OCI-M2 (cell line): ENCODE measurements at regions not wholly inside any gene's neighbourhood (a gene's known extent, or its start where the extent isn't known, plus 50 kb on each side); places are given as distances from the start of the nearest gene placed in this dataset.
"Not testable (repeated sequence)": the region's sequence is repeated elsewhere in the genome, so short reads cannot be mapped to it uniquely, and the experiment has no call there.

ENCODE experiments used
- DNase-seq: peaks from one replicate; lab custom pipeline; 2025; ENCODE audit not compliant: unreplicated experiment; lab: John Stamatoyannopoulos, UW

- no peak for DNase-seq
These were observed 208.0 kb downstream of the TDRD15 start for GRCh38 chr2:21331625-21332370.

- no peak for DNase-seq
These were observed 209.3 kb downstream of the TDRD15 start for GRCh38 chr2:21332993-21333625.

- DNase-seq, result no peak
These were observed 209.9 kb downstream of the TDRD15 start for GRCh38 chr2:21333684-21334083.

GRCh38 chr2:21346984-21347383, 223.2 kb downstream of the TDRD15 start:
- no peak for DNase-seq

- DNase-seq, result no peak
These were observed 230.3 kb downstream of the TDRD15 start for GRCh38 chr2:21353879-21354679.

GRCh38 chr2:21356086-21356856, 232.5 kb downstream of the TDRD15 start:
- DNase-seq, result no peak

GRCh38 chr2:21356857-21357255, 233.1 kb downstream of the TDRD15 start:
- no peak for DNase-seq

- no peak for DNase-seq
These were observed 235.2 kb downstream of the TDRD15 start for GRCh38 chr2:21358976-21359375.

- no peak for DNase-seq
These were observed 237.6 kb downstream of the TDRD15 start for GRCh38 chr2:21361384-21361783.

GRCh38 chr2:21361957-21362486, 238.3 kb downstream of the TDRD15 start:
- no peak for DNase-seq

GRCh38 chr2:21363364-21363763, 239.6 kb downstream of the TDRD15 start:
- no peak for DNase-seq

- no peak for DNase-seq
These were observed 243.7 kb downstream of the TDRD15 start for GRCh38 chr2:21367421-21367820.

- no peak for DNase-seq
These were observed 246.0 kb downstream of the TDRD15 start for GRCh38 chr2:21369787-21370186.

GRCh38 chr2:21371499-21372003, 247.8 kb downstream of the TDRD15 start:
- no peak for DNase-seq

- DNase-seq, result no peak
These were observed 248.9 kb downstream of the TDRD15 start for GRCh38 chr2:21372654-21373053.

GRCh38 chr2:21376864-21377263, 253.1 kb downstream of the TDRD15 start:
- no peak for DNase-seq

- no peak for DNase-seq
These were observed 255.4 kb downstream of the TDRD15 start for GRCh38 chr2:21379140-21379539.

GRCh38 chr2:21379668-21380067, 255.9 kb downstream of the TDRD15 start:
- DNase-seq, result not testable (repeated sequence)

GRCh38 chr2:21381421-21381820, 257.7 kb downstream of the TDRD15 start:
- no peak for DNase-seq

- DNase-seq, result no peak
These were observed 259.1 kb downstream of the TDRD15 start for GRCh38 chr2:21382701-21383520.
